Heart left ventricle (tissue), 16 donors: ENCODE measurements at regions not wholly inside any gene's neighbourhood (a gene's known extent, or its start where the extent isn't known, plus 50 kb on each side); places are given as distances from the start of the nearest gene placed in this dataset.
"Not testable (repeated sequence)": the region's sequence is repeated elsewhere in the genome, so short reads cannot be mapped to it uniquely, and the experiment has no call there.

ENCODE experiments used
- ATAC-seq, 4 donors: fragments of 200-7000 bp; cut with Tn5 transposase; one replicate each; pipeline ENCODE4 v1.9.1; 2020 to 2022; ENCODE audit warnings: moderate library complexity in 4 of 4, mild to moderate bottlenecking in 3 of 4, moderate number of reproducible peaks in 1 of 4
- DNase-seq, 5 donors: peaks; one replicate each; pipeline ENCODE4 v3.0.0-alpha.2; 2020
- H3K27ac ChIP-seq, 12 donors: fragments of 200-600 bp; sonication (generic) in 4 of 12; one replicate each; pipeline versions ENCODE4 v1.5.0 to v1.8.0; 2016 to 2022; ENCODE audit warnings: mild to moderate bottlenecking in 2 of 12
- H3K27me3 ChIP-seq, 9 donors: fragments of 200-600 bp; sonication (generic) in 2 of 9; one replicate each; pipeline versions ENCODE4 v1.5.1 to v1.8.0; 2016 to 2022; ENCODE audit warnings: mild to moderate bottlenecking in 3 of 9
- H3K36me3 ChIP-seq, 9 donors: fragments of 200-600 bp; sonication (generic) in 2 of 9; one replicate each; pipeline versions ENCODE4 v1.5.0 to v1.8.0; 2018 to 2022; ENCODE audit warnings: mild to moderate bottlenecking in 2 of 9
- H3K4me1 ChIP-seq, 12 donors: fragments of 200-600 bp; sonication (generic) in 4 of 12; one replicate each; pipeline versions ENCODE4 v1.5.0 to v1.8.0; 2016 to 2022; ENCODE audit warnings: mild to moderate bottlenecking in 3 of 12
- H3K4me3 ChIP-seq, 12 donors: fragments of 200-600 bp; sonication (generic) in 4 of 12; one replicate each; pipeline versions ENCODE4 v1.5.0 to v1.8.0; 2017 to 2022; ENCODE audit warnings: mild to moderate bottlenecking in 9 of 12, moderate library complexity in 4 of 12
- H3K9me3 ChIP-seq, 12 donors: fragments of 200-600 bp; sonication (generic) in 4 of 12; one replicate each; pipeline versions ENCODE4 v1.5.0 to v1.8.0; 2016 to 2022; ENCODE audit warnings: mild to moderate bottlenecking in 1 of 12
- POLR2A ChIP-seq, 2 donors: fragments of 450-650 bp; IDR thresholded peaks; one replicate each; pipeline ENCODE4 v1.6.1; 2017; ENCODE audit warnings: antibody characterized with exemption in 2 of 2, mild to moderate bottlenecking in 2 of 2, moderate library complexity in 2 of 2
- WGBS, 4 donors: extraction: QIAGEN DNeasy Blood & Tissue Kit in 2 of 4; methylation state at CpG; one replicate each; pipeline versions ENCODE4 v1.1.5 to v1.1.7; 2013 to 2018; 5-methylcytosine and 5-hydroxymethylcytosine counted together
- intact Hi-C, 10 donors: fragments of 100-400 bp; cut with DNase I; formaldehyde crosslinking; loops; one replicate each; pipeline versions ENCODE4 v1.11.1 to v1.14.2; 2022
- TF ChIP-seq, protein P1 (sequence below), 12 donors: fragments of 200-600 bp; sonication (generic) in 4 of 12; IDR thresholded peaks; one replicate each; pipeline versions ENCODE4 v1.5.0 to v1.8.0; 2018 to 2022; ENCODE audit warnings: antibody characterized with exemption in 12 of 12, mild to moderate bottlenecking in 5 of 12
- donor health status: ischemic (EF 13 %, LVEDD 7.1; RV severe dilation, severe dysfunction).
- donor health status: healthy with polysubstance abuse.
- donor health status: DM: no; HTN: yes; CAD: no.
- donor health status: DM: no; HTN: no; CAD: no.
- donor health status: ischemic (EF 25% LVEDD 6.9; RV normal size, moderate dysfunction).
- donor health status: ischemic (EF 25% LVEDD 5.7; RV mildly dilated, moderate dysfunction).
- donor health status: healthy.
- donor health status: DM: yes; HTN: yes; CAD: no.
- donor health status: ischemic (EF 35%, LVEDD 5.7; RV mildly dilated, moderate dysfunction).
- donor health status: nonischemic (EF 11% LVEDD 7.7; RV severe dilation, severe dysfunction).
- donor health status: DM: yes; HTN: yes; CAD: no.
- donor health status: PGD.
- donor health status: ischemic (EF 29% LVEDD 5.4; RV normal size, mild dysfunction).
- donor health status: nonischemic (EF 23%, LVEDD 6.1; RV moderate dilation, normal function).

DNA sequence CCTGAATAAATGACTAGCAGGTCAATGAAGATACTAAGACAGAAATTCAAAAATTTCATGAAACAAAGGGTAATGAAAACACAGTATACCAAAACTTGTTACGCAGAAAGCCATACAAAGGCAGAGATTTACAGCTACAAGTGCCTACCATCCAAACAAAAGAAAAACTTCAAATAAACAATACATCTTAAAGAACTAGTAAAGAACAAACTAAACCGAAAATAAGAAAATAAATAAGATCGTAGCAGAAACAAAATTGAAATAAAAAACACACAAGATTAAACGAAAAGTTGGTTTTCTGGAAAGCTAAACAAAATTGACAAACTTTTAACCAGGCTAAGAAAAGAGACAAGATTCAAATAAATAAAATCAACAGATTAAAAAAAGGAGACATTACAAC, 51.5 kb downstream of the VPREB1 start:
- 91 to 95% (median 94%) methylated on average over 4 of the region's 4 CpGs for WGBS, 4 donors

DNA sequence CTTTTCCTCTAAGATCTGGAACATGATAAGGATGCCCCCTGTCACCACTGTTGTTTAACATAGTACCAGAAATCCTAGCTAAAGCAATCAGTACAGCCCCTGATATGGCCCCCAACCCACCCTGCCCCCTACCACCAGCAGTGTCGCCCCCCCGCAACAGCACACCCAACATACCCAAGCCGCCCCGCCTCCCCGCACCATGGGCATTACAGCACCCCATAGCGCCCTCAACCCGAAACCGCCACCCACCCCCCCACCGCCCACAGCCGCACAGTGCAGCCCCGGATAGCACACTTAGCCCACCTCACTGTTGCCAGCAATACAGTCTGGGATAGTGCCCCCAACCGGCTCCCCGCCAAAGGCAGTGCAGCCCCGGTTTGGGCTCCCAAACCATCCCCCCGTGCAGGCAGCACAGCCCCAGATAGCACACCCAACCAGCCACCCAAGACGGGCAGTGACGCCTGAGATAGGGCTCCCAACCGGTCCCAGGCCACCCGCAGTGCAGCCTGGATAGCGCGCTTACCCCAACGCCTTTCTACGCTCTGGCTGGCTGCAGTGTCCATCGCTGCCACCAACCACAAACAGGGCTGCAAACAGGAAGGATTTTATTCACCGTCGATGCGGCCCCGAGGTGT, 52.7 kb downstream of the VPREB1 start:
- H3K9me3 ChIP-seq, H3K27me3 ChIP-seq, H3K36me3 ChIP-seq, DNase-seq, intact Hi-C loops, H3K4me1 ChIP-seq: not testable (repeated sequence)
- Histone ChIP-seq H3K4me3 (peak overlapping the region; percentile 63 to 98 (median 82)), H3K27ac (peak overlapping the region in 10 of 12 donors; percentile 60 to 86 (median 80))
- ATAC-seq, result peak in 1 of 4 donors; percentile 21
- WGBS, 4 donors, result 0 to 10% (median 1%) methylated on average over 2 to 28 of the region's 28 CpGs

More for the DNA sequence above, 51.5 kb downstream of the VPREB1 start:
- H3K27ac ChIP-seq, H3K4me3 ChIP-seq, intact Hi-C loops, ATAC-seq, DNase-seq, H3K36me3 ChIP-seq, H3K27me3 ChIP-seq, H3K4me1 ChIP-seq, H3K9me3 ChIP-seq: not testable (repeated sequence)

DNA sequence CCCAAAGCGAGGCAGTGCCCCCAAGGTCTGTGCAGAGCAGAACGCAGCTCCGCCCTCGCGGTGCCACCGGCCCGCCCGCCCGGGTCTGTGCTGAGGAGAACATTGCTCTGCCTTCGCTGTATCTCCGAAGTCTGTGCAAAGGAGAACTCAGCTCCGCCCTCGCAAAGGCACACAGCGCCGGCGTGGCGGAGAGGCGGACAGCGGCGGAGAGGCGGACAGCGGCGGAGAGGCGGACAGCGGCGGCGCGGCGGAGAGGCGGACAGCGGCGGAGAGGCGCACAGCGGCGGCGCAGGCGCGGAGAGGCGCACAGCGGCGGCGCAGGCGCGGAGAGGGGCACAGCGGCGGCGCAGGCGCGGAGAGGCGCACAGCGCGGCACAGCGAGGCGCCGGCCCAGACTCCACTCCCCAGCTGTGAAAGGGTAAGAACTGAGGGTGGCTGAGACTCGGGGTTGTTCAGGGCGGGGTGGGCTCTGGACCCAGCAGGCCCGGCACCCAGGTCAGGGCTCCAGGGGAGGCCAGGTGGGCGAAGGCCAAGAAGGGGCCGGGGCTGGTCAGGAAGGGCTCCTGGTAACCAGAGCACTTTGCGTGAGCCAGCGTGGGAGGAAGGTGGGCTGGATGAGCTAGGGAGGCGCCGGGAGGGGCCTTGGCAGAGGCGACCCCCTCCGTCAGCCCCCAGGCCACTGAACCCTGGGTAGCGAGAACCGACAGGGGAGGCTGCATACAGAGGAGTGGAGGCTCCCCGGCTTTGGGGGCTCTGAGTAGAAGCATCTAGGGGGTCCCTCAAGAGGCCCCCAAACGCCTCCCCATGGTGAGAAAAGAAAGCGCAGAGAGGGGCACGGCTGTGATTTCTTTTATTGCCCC, 53.4 kb downstream of the VPREB1 start:
- WGBS, 4 donors, result 0 to 5% (median 1%) methylated on average over 13 to 72 of the region's 72 CpGs
- ATAC-seq, result peak; percentile 78 to 100 (median 93)
- Histone ChIP-seq H3K27ac (peak overlapping the region; percentile 60 to 86 (median 78)), H3K4me3 (peak overlapping the region; percentile 63 to 98 (median 82))
- H3K36me3 ChIP-seq, intact Hi-C loops, H3K27me3 ChIP-seq, H3K4me1 ChIP-seq, H3K9me3 ChIP-seq: not testable (repeated sequence)
- TF ChIP-seq, protein P1, sequence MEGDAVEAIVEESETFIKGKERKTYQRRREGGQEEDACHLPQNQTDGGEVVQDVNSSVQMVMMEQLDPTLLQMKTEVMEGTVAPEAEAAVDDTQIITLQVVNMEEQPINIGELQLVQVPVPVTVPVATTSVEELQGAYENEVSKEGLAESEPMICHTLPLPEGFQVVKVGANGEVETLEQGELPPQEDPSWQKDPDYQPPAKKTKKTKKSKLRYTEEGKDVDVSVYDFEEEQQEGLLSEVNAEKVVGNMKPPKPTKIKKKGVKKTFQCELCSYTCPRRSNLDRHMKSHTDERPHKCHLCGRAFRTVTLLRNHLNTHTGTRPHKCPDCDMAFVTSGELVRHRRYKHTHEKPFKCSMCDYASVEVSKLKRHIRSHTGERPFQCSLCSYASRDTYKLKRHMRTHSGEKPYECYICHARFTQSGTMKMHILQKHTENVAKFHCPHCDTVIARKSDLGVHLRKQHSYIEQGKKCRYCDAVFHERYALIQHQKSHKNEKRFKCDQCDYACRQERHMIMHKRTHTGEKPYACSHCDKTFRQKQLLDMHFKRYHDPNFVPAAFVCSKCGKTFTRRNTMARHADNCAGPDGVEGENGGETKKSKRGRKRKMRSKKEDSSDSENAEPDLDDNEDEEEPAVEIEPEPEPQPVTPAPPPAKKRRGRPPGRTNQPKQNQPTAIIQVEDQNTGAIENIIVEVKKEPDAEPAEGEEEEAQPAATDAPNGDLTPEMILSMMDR (IDR thresholded peaks at IDR 0.05), result peak in 4 of 12 donors; percentile 15 to 38 (median 28)
- peak in 1 of 2 donors; percentile 76 for TF ChIP-seq POLR2A (IDR thresholded peaks at IDR 0.05)
- DNase-seq, result peak; percentile 57 to 87 (median 72)

DNA sequence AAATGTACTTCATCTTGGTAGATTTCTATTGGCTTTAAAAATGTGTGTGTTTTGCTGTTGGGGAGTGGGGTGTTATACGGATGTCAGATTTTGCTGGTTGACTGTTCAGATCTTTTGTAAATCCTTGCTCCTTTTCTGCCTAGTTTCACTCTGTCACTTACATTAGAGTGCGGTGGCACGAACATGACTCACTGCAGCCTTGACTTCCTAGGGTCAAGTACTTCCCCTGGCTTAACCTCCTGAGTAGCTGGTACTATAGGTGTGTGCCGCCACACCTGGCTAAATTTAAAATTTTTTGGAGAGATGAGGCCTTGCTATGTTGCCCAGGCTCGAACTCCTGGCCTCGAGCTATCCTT, 54.0 kb downstream of the VPREB1 start:
- H3K27me3 ChIP-seq, H3K36me3 ChIP-seq, H3K9me3 ChIP-seq, DNase-seq, ATAC-seq, H3K4me1 ChIP-seq, intact Hi-C loops: not testable (repeated sequence)
- peak overlapping the region; percentile 63 to 98 (median 82) for H3K4me3 ChIP-seq
- peak overlapping the region in 7 of 12 donors; percentile 60 to 86 (median 82) for H3K27ac ChIP-seq
- 10 to 54% (median 26%) methylated on average over 2 to 5 of the region's 6 CpGs for WGBS, 4 donors

DNA sequence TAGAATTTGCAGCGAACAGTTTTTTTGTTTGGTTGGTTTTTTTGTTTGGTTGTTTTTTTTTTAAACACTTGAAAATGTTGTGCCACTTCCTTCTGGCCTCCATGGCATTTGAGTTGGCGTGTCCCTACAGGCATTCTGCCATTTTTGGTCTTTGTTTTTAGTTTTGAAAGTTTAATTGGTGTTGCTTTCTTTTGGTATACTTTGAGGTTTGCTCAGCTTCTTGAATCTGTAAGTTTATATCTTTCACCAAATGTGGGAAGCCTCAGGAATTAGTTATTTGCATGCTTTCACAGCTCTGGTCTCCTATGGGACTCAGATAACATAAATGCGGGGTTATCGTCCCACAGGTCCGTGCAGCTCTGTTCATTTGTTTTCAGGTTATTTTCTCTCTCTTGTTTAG, 55.9 kb downstream of the VPREB1 start:
- H3K27me3 ChIP-seq, H3K4me1 ChIP-seq, intact Hi-C loops, H3K9me3 ChIP-seq, DNase-seq, ATAC-seq, H3K27ac ChIP-seq, H3K4me3 ChIP-seq: not testable (repeated sequence)
- peaks cover 0 to 13% (median 7%) of the 10 kb centered on the region in 9 donors for H3K36me3 ChIP-seq
- whole genome bisulfite sequencing, 4 donors, result 93 to 95% (median 95%) methylated on average over 5 of the region's 5 CpGs

DNA sequence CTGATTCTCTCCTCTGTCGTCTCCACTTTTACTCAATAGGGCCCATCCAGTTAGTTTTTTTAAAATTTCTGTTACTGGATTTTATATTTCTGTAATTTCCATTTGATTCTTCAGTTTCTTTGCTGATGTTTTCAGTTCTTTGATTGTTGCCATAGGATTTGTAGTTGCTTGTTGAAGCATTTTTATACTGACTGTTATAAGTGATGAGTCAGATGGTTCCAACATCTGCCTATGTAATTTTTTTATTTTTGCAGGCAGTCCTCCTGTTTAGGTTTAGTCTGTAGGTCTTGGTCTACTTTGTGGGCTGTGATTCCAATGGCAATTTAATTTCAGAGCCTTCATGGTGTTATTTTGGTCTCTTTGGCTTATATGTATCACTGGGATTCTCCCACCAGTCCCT, 56.4 kb downstream of the VPREB1 start:
- 93 to 100% (median 97%) methylated on average over 1 of the region's 1 CpG for WGBS, 4 donors
- H3K4me3 ChIP-seq, H3K9me3 ChIP-seq, H3K27me3 ChIP-seq, ATAC-seq, H3K4me1 ChIP-seq, H3K27ac ChIP-seq, intact Hi-C loops, DNase-seq: not testable (repeated sequence)
- peaks cover 0 to 17% (median 11%) of the 10 kb centered on the region in 9 donors for H3K36me3 ChIP-seq
